AG04450 (cell line): ENCODE measurements at regions not wholly inside any gene's neighbourhood (a gene's known extent, or its start where the extent isn't known, plus 50 kb on each side); places are given as distances from the start of the nearest gene placed in this dataset.
"Not testable (repeated sequence)": the region's sequence is repeated elsewhere in the genome, so short reads cannot be mapped to it uniquely, and the experiment has no call there.

Source experiments
- CTCF ChIA-PET: fragments of 300-600, 350-600 bp; formaldehyde crosslinking; extraction: SDS; loops from one replicate; lab custom pipeline; 2022; ENCODE audit warnings: antibody characterized with exemption, inconsistent platforms; lab: Charles Lee
- POLR2A ChIA-PET: fragments of 350-600 bp; formaldehyde crosslinking; extraction: SDS; loops from one replicate; lab custom pipeline; 2021; ENCODE audit warnings: antibody characterized with exemption, inconsistent platforms; lab: Yijun Ruan, JAX
- DNase-seq: peaks from one replicate; pipeline ENCODE4 v3.0.0-alpha.2; 2011; ENCODE audit warnings: low read depth, low spot score
- H3K27ac ChIP-seq: one replicate; pipeline ENCODE4 v1.5.1; 2012; ENCODE audit warnings: low read depth, low read length, control low read depth
- H3K27me3 ChIP-seq: one replicate; pipeline ENCODE4 v1.6.0; 2012; ENCODE audit warnings: low read length; ENCODE audit not compliant: control insufficient read depth, insufficient read depth
- H3K4me3 ChIP-seq: 2 replicates; pipeline ENCODE4 v1.5.1; 2011; ENCODE audit warnings: mild to moderate bottlenecking, low read depth, low read length, control low read depth
- H3K9me3 ChIP-seq: 2 replicates; pipeline ENCODE4 v1.5.1; 2012; ENCODE audit warnings: low read length; ENCODE audit not compliant: control insufficient read depth, insufficient read depth
- TF ChIP-seq, protein P1 (sequence below): IDR thresholded peaks from 2 replicates; pipeline ENCODE4 v1.5.1; 2011; ENCODE audit warnings: low read depth, low read length, control low read depth, inconsistent platforms

DNA sequence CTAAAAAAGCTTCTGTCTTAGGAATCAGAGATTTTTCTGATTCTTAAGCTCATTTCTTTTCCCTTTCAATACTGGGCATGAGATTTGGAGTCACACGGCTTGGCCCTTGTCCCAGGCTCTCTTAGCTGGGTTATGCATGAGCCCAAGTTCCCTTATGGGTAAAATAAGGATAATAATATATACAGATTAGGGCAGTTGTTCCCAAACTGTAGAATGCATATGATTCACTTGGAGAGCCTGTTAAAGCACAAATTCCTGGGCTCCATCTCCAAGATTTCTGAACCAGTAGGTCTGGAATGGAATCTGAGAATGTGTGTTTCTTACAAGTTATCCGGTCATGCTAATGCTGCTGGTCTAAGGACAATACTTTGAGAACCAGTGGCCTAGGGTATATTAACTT is 154.0 kb downstream of the REEP3 start:
- H3K4me3 ChIP-seq: no peak overlapping the region
- no peak overlapping the region for H3K27ac ChIP-seq
- H3K9me3 ChIP-seq: no peaks in the 10 kb centered on the region
- ChIA-PET POLR2A (interaction anchor here (0.8 kb wide), 1 partner anchor 25 kb away, joined by 3 read pairs; no protein-coding TSS in a partner anchor), CTCF (interaction anchor here (1.5 kb wide), 1 partner anchor 45 kb away, joined by 8 read pairs; no protein-coding TSS in a partner anchor)
- H3K27me3 ChIP-seq: no peaks in the 10 kb centered on the region
- DNase-seq: no peak
- TF ChIP-seq, protein P1, sequence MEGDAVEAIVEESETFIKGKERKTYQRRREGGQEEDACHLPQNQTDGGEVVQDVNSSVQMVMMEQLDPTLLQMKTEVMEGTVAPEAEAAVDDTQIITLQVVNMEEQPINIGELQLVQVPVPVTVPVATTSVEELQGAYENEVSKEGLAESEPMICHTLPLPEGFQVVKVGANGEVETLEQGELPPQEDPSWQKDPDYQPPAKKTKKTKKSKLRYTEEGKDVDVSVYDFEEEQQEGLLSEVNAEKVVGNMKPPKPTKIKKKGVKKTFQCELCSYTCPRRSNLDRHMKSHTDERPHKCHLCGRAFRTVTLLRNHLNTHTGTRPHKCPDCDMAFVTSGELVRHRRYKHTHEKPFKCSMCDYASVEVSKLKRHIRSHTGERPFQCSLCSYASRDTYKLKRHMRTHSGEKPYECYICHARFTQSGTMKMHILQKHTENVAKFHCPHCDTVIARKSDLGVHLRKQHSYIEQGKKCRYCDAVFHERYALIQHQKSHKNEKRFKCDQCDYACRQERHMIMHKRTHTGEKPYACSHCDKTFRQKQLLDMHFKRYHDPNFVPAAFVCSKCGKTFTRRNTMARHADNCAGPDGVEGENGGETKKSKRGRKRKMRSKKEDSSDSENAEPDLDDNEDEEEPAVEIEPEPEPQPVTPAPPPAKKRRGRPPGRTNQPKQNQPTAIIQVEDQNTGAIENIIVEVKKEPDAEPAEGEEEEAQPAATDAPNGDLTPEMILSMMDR: no peak

DNA sequence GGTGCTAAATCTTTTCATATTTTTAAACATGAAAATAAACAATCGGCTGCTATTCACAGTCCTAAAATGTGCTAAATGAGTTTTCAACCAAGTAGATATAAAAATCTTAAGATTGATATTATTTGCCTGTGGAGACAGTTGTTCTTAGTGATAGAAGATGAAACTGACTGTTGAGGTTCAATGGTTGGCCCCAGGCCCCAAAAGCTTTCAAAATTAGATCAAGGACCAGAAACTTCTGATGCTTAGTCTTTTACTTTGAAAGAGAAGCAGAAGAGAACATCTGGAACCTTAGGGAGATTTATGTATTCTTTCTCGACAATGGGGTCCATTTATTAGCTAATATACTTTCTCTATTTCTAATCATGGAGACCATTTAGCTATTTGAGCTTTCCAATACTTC is 155.8 kb downstream of the REEP3 start:
- Histone ChIP-seq H3K4me3 (no peak overlapping the region), H3K27me3 (no peaks in the 10 kb centered on the region), H3K9me3 (no peaks in the 10 kb centered on the region), H3K27ac (no peak overlapping the region)
- TF ChIP-seq, protein P1: no peak
- no peak for DNase-seq
- POLR2A ChIA-PET: no interaction called here
- CTCF ChIA-PET: interaction anchor here (1.1 kb wide), 1 partner anchor 43 kb away, joined by 3 read pairs; no protein-coding TSS in a partner anchor

DNA sequence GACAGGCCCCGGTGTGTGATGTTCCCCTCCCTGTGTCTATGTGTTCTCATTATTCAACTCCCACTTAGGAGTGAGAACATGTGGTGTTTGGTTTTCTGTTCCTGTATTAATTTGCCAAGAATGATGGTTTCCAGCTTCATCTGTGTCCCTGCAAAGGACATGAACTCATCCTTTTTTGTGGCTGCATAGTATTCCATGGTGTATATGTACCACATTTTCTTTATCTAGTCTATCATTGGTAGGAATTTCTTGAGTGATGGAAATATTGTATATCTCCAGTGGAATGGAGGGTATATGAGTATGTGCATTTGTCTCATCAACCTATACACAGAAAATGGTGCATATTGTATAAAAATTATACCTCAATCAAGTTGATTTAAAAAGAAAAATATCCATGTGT is 159.3 kb downstream of the REEP3 start:
- DNase-seq, H3K27ac ChIP-seq, POLR2A ChIA-PET, H3K27me3 ChIP-seq, H3K4me3 ChIP-seq, H3K9me3 ChIP-seq: not testable (repeated sequence)
- CTCF ChIA-PET: interaction anchor here (0.7 to 0.8 kb wide), 2 partner anchors 9 to 40 kb away, joined by 3 to 4 read pairs; no protein-coding TSS in a partner anchor

DNA sequence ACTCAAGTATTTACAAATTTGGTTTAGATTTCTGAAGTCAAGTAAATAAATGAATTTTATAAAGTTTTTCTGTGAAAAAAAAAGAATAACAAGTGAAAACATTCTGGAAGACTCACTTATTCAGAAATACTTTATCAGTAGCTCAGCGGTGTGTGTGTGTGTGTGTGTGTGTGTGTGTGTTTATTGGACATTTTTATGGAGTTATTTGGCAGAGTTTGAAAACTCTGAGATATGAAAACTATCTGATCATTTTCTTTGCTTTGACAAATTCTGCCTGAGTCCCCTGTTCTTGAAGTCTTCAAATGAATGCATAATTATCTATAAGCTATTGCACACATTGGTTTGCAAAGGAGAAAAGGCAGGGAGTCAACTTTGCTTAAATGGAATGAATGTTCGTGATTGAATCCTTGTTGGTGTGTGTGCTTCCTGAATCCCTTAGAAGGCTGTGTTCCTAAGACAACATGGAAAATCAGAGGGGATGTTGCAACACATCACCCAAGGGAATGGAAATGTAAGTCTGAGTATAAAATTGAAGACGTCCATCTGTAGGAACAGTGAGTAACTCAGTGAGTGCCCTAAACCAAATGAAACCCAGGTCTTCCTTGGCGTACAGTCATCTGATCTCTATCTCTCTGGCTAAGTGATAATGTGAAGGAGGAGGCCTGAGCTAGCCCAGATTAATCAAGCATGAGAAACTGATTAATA is 160.9 kb downstream of the REEP3 start:
- CTCF ChIA-PET: interaction anchor here (1.4 to 2.0 kb wide), 2 partner anchors 15 to 515 kb away, joined by 3 to 5 read pairs; no protein-coding TSS in a partner anchor
- H3K27me3 ChIP-seq: no peaks in the 10 kb centered on the region
- no peak overlapping the region for H3K4me3 ChIP-seq
- DNase-seq: peak; percentile 55
- POLR2A ChIA-PET: interaction anchor here (1.4 kb wide), 1 partner anchor 52 kb away, joined by 8 read pairs; no protein-coding TSS in a partner anchor
- H3K9me3 ChIP-seq: no peaks in the 10 kb centered on the region
- TF ChIP-seq, protein P1: no peak
- H3K27ac ChIP-seq: no peak overlapping the region

DNA sequence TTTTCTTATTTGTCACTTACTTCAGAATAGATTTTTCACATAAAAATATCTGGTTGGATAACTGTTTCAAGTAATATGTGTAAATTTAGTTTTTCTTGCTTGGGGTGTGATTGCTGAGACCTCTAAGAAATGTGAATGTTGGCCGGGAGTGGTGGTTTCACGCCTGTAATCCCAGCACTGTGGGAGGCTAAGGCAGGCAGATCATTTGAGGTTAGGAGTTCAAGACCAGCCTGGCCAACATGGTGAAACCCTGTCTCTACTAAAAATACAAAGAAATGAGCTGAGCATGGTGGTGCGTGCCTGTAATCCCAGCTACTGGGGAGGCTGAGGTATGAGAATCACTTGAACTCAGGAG is 161.5 kb downstream of the REEP3 start:
- H3K27ac ChIP-seq, H3K9me3 ChIP-seq, DNase-seq, H3K4me3 ChIP-seq, H3K27me3 ChIP-seq: not testable (repeated sequence)
- POLR2A ChIA-PET: interaction anchor here (1.4 kb wide), 1 partner anchor 52 kb away, joined by 8 read pairs; no protein-coding TSS in a partner anchor
- CTCF ChIA-PET: interaction anchor here (1.4 to 2.0 kb wide), 2 partner anchors 15 to 516 kb away, joined by 3 to 5 read pairs; no protein-coding TSS in a partner anchor

DNA sequence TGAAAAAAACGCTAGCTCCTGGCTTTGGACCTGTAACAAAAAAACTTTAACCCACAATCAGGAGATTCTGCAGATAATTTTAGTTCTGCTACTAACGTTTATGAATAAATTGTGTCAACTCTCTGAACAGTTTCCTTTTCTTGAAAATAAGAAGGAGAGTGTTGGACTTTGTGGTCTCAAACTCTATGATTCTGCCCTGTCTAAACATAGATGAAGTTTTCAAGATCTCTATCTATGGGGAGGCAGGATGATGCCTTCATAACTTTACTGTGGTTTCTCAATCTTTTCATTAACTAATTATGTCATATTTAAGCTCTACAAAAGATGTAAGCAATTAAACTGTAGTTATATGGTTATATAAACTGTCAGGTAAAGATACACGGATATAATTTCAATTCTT is 162.0 kb downstream of the REEP3 start:
- no peak for DNase-seq
- H3K9me3 ChIP-seq: no peaks in the 10 kb centered on the region
- POLR2A ChIA-PET: interaction anchor here (1.4 kb wide), 1 partner anchor 53 kb away, joined by 8 read pairs; no protein-coding TSS in a partner anchor
- no peaks in the 10 kb centered on the region for H3K27me3 ChIP-seq
- TF ChIP-seq, protein P1: no peak
- no peak overlapping the region for H3K27ac ChIP-seq
- CTCF ChIA-PET: interaction anchor here (1.4 to 2.0 kb wide), 2 partner anchors 14 to 516 kb away, joined by 3 to 5 read pairs; no protein-coding TSS in a partner anchor
- no peak overlapping the region for H3K4me3 ChIP-seq
